RWPE1 (cell line): ENCODE measurements at regions not wholly inside any gene's neighbourhood (a gene's known extent, or its start where the extent isn't known, plus 50 kb on each side); places are given as distances from the start of the nearest gene placed in this dataset.

Source experiments
- CTCF ChIA-PET: fragments of 350-600 bp; sonication (Branson Sonifier 250); formaldehyde crosslinking; extraction: SDS; loops from one replicate; lab custom pipeline; 2021; lab: Yijun Ruan, JAX
- POLR2A ChIA-PET: fragments of 400-600 bp; formaldehyde crosslinking; extraction: SDS; loops from one replicate; lab custom pipeline; 2020; ENCODE audit warnings: antibody characterized with exemption; ENCODE audit not compliant: low non-redundant PET; lab: Yijun Ruan, JAX
- DNase-seq: peaks from one replicate; pipeline ENCODE4 v3.0.0; 2012; ENCODE audit warnings: low spot score
- H3K27ac ChIP-seq: fragments of 450-650 bp; 2 replicates; pipeline ENCODE4 v1.5.1; 2017
- TF ChIP-seq, protein P1 (sequence below): fragments of 450-650 bp; conservative IDR thresholded peaks from 2 replicates; pipeline ENCODE4 v1.5.1; 2017; ENCODE audit warnings: low read depth, mild to moderate bottlenecking

- H3K27ac ChIP-seq = no peak overlapping the region
- ChIA-PET POLR2A (no interaction called here), CTCF (no interaction called here)
- TF ChIP-seq, protein P1, sequence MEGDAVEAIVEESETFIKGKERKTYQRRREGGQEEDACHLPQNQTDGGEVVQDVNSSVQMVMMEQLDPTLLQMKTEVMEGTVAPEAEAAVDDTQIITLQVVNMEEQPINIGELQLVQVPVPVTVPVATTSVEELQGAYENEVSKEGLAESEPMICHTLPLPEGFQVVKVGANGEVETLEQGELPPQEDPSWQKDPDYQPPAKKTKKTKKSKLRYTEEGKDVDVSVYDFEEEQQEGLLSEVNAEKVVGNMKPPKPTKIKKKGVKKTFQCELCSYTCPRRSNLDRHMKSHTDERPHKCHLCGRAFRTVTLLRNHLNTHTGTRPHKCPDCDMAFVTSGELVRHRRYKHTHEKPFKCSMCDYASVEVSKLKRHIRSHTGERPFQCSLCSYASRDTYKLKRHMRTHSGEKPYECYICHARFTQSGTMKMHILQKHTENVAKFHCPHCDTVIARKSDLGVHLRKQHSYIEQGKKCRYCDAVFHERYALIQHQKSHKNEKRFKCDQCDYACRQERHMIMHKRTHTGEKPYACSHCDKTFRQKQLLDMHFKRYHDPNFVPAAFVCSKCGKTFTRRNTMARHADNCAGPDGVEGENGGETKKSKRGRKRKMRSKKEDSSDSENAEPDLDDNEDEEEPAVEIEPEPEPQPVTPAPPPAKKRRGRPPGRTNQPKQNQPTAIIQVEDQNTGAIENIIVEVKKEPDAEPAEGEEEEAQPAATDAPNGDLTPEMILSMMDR = no peak
- DNase-seq = no peak
Measured at GRCh38 chr10:109156396-109156795, 766.9 kb downstream of the XPNPEP1 start.

DNA sequence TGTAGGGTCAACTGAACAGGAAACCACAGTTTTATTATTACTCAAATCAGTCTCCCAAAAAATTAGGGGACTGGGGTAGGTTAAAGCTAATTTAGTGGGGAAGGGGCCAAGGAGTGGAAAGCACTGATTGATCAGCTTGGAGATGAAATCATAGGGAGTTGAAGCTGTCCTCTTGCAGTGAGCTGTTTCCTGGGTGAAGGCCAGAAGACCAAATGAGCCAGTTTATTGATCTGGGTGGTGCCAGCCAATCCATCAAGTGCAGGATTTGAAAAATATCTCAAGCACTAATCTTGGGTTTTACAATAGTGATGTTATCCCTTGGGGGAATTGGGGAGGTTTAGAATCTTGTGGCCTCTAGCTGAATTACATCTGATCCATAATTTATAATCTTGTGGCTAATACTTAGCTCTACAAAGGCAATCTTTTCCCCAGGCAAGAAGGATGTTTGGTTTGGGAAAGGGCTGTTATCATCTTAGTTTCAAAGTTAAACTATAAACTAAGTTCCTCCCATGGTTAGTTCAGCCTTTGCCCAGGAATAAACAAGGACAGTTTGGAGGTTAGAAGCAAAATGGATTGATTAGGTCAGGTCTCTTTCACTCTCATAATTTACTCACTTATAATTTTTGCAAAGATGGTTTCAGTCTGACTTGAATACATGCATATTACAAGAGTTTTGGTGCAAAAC lies 773.5 kb downstream of the XPNPEP1 start:
- no peak overlapping the region for H3K27ac ChIP-seq
- ChIA-PET POLR2A (no interaction called here), CTCF (no interaction called here)
- no peak for DNase-seq
- TF ChIP-seq, protein P1 = no peak

GRCh38 chr10:109127363-109127762 lies 795.9 kb downstream of the XPNPEP1 start:
- TF ChIP-seq, protein P1 = no peak
- no peak for DNase-seq
- ChIA-PET CTCF (no interaction called here), POLR2A (no interaction called here)
- H3K27ac ChIP-seq = no peak overlapping the region

- no peak for DNase-seq
- POLR2A ChIA-PET = no interaction called here
- TF ChIP-seq, protein P1 = no peak
- H3K27ac ChIP-seq = no peak overlapping the region
- CTCF ChIA-PET = no interaction called here
Measured at GRCh38 chr10:109126541-109126940, 796.8 kb downstream of the XPNPEP1 start.

DNA sequence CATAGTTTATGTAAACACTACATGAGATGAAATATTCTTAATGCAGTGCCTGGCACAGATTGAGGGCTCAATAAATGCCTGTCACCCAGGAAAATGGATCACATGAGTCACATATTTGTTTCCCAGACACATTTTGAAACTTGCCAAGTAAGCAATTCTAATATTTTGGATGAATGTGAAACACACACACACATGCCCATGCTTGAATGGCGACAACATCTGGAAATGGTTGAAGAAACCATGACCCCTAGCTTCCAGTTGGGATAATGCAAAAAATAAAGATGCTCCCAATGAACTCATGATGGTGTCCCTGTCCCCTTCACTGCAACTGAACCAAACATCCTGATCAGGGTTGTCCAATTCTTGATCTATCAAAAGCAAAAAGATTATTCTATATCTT lies 797.3 kb downstream of the XPNPEP1 start:
- ChIA-PET CTCF (no interaction called here), POLR2A (no interaction called here)
- H3K27ac ChIP-seq = no peak overlapping the region
- DNase-seq = no peak
- TF ChIP-seq, protein P1 = no peak

DNA sequence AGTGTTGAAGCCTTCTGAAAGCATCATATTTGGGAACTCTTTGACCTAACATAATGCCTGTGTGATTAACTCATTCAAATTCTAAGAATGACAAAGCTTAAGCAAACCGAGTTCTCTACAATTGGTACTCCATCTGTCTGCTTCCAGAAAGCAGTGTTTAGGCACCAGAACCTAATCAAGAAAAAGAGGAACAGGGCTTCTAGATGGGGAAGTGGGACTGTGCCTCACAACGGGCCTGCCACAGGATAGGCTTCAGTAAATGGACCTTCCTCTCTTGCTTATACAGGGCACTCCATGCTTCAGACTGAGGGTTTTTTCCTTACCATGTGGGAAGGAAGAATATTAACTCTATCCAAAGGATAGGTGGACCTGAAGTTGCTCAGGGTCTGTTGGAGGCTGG lies 808.1 kb downstream of the XPNPEP1 start:
- H3K27ac ChIP-seq = no peak overlapping the region
- DNase-seq = no peak
- ChIA-PET CTCF (interaction anchor here (0.6 kb wide), 1 partner anchor 134 kb away, joined by 4 read pairs; no protein-coding TSS in a partner anchor), POLR2A (no interaction called here)
- TF ChIP-seq, protein P1 = no peak
